ENCODE measurements at regions not wholly inside any gene's neighbourhood (a gene's known extent, or its start where the extent isn't known, plus 50 kb on each side); places are given as distances from the start of the nearest gene placed in this dataset.

GRCh38 chr9:108444400-108445358 lies 411.1 kb downstream of the ACTL7B start:
- TF ChIP-seq EZH2 (IDR thresholded peaks at IDR 0.05; ENCODE audit: borderline replicate concordance, low read length): no peak
- no peak for TF ChIP-seq CTCF (IDR thresholded peaks at IDR 0.05; ENCODE audit: low read length)

Data from OCI-LY1 (cell line).